Omental fat pad (tissue), 3 donors: ENCODE measurements at regions not wholly inside any gene's neighbourhood (a gene's known extent, or its start where the extent isn't known, plus 50 kb on each side); places are given as distances from the start of the nearest gene placed in this dataset.

Source experiments
- ATAC-seq: fragments of 150-250 bp; one replicate; pipeline ENCODE4 v1.9.1; 2016; ENCODE audit warnings: mild to moderate bottlenecking, moderate library complexity; ENCODE audit not compliant: low FRiP score
- DNase-seq: peaks from one replicate; pipeline ENCODE4 v3.0.0-alpha.2; 2019; ENCODE audit warnings: low spot score
- CTCF ChIP-seq, 3 donors: fragments of 450-650 bp; IDR thresholded peaks; one replicate each; pipeline ENCODE4 v1.5.1; 2016 to 2017; ENCODE audit warnings: antibody characterized with exemption in 3 of 3, mild to moderate bottlenecking in 3 of 3, moderate library complexity in 2 of 3

- DNase-seq (no peak), ATAC-seq (no peak)
- TF ChIP-seq CTCF (IDR thresholded peaks at IDR 0.05): no peak
Observed at GRCh38 chr9:88721025-88721424, 186.0 kb downstream of the NXNL2 start.

DNA sequence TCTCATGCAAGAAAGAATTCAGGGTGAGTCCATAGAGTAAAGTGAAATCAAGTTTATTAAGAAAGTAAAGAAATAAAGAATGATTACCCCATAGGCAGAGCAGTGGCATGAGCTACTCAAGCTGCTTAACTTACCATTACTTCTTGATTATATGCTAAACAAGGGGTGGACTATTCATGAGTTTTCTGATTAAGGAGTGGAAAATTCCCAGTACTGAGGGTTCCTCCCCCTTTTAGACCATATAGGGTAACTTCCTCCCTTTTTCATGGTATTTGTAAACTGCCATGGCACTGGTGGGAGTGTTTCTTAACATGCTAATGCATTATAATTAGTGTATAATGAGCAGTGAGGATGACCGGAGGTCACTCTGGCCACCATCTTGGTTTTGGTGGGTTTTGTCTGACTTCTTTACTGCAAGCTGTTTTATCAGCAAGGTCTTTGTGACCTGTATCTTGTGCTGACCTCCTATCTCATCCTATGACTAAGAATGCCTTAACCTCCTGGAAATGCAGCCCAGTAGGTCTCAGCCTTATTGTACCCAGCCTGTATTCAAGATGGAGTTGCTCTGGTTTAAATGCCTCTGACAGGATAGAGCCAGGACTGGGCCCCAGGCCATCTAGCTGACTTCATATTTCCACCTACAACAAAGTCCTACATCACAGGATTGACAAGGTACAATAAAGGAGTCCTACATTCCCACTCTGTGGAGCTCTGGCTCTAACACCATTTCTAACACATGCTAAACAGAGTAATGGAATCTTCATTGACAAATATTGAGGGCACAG lies 186.7 kb downstream of the NXNL2 start:
- DNase-seq (no peak), ATAC-seq (no peak)
- TF ChIP-seq CTCF (IDR thresholded peaks at IDR 0.05): no peak

DNA sequence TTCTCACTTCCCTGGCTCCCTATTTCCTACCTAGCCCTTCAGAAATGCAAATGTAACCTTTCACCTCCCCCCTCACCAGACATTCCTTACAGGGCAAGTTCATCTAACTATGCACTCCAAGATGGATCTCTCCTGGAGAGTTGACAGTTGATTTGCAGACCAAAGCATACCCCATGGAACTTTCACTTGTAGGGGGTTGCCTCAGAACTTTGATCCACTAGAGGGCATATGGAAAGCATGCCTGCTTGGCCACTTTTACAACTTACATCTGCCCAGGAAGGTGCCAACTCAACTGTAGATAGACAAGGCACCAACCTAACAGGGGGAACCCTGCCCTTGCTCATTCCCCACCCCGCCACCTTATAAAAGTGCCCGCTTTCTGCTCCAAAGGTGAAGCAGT lies 187.8 kb downstream of the NXNL2 start:
- no peak for ATAC-seq

GRCh38 chr9:88723751-88724150 lies 188.8 kb downstream of the NXNL2 start:
- no peak for ATAC-seq
- no peak for DNase-seq

More for the DNA sequence above, 187.8 kb downstream of the NXNL2 start:
- TF ChIP-seq CTCF (IDR thresholded peaks at IDR 0.05): no peak
- DNase-seq: no peak

GRCh38 chr9:88724331-88724730 lies 189.4 kb downstream of the NXNL2 start:
- ATAC-seq (no peak), DNase-seq (no peak)
- no peak for TF ChIP-seq CTCF (IDR thresholded peaks at IDR 0.05)

More at GRCh38 chr9:88723751-88724150, 188.8 kb downstream of the NXNL2 start:
- no peak for TF ChIP-seq CTCF (IDR thresholded peaks at IDR 0.05)

DNA sequence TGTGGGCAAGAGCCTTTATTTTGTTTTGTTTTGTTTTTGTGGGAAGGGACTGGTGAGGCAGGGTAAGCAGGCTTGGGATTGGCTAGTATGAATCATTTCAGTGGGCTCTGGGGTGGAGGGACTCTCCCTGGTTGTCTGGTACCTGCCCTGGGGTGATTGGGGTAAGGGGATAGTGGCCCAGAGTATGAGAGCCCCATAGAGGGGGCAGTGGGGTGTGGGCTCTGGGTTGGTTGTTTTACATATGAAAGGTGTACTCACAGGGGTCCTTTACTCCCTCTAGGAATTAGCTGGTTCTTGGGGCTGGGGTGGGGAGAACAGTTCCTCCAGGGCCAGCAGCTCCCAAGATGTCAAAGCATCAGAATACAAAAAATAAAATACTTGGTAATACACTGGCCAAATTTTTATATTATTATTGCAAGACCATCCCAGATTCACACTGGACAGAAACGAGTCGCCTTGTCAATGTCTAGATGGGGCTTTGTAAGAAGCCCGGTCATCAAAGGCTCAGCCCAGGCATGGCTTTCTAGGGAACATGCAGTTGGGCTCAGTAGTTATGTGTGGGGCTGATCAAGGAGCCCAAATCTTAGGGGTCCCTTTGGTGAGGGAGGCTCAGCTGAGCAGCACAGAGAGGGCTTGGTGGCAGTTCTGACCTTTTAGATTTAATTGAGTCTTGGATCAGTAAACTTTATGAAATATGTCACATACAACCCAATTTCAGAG lies 190.5 kb downstream of the NXNL2 start:
- DNase-seq: no peak
- TF ChIP-seq CTCF (IDR thresholded peaks at IDR 0.05): no peak
- ATAC-seq: no peak

DNA sequence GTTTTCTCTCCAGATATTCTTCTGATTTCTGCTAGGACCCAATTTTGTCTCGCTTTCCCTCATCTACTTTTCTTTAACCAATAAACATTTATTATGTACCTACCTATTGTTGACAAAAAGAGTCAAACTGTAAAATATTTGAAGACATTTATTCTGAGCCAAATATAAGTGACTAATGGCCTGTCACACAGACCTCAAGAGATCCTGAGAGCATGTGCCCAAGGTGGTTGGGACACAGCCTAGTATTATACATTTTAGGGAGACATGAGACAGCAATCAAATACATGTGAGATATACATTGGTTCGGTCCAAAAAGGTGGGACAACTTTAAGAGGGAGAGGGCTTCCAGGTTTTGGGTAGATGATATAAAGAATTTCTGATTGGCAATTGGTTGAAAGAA lies 191.8 kb downstream of the NXNL2 start:
- ATAC-seq: no peak
- TF ChIP-seq CTCF (IDR thresholded peaks at IDR 0.05): no peak
- DNase-seq: no peak
